ENCODE measurements at regions not wholly inside any gene's neighbourhood (a gene's known extent, or its start where the extent isn't known, plus 50 kb on each side); places are given as distances from the start of the nearest gene placed in this dataset.

DNA sequence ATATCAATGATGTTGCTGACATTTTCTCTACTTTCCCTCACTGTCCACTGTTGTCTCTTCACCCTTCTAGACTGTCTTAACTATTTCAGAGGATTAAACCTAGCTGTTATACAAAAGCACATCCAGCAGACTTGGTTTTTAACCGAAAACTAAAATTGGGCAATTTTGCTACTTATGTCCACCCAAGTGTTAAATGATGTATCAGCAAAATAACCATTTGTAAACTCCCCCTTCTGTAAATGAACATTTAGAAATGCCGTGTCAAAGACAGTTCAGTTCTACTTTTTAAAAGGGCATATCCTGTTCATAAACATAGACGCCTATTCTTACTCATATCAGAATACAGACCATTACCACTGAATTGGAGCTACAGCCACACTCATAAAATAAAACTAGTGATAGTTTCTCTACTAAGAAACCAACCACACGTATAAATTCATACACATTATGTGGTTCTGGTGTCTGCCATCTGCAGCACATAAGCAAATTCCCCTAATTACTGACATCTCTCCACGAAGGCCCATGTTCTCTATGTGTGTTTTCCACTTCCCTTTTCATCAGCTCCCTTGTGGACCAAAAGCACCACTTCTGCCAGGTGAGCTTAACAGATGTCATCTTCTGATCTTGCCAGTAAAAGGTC, 1091.8 kb downstream of the PCDH9 start:
- Histone ChIP-seq H3K27me3 (no peaks in the 10 kb centered on the region), H3K36me3 (no peaks in the 10 kb centered on the region), H3K27ac (no peak overlapping the region), H3K4me1 (ENCODE audit: low read depth) (no peaks in the 10 kb centered on the region), H3K4me3 (no peak overlapping the region), H3K9me3 (ENCODE audit: low read depth) (no peaks in the 10 kb centered on the region)
- TF ChIP-seq, protein P1, sequence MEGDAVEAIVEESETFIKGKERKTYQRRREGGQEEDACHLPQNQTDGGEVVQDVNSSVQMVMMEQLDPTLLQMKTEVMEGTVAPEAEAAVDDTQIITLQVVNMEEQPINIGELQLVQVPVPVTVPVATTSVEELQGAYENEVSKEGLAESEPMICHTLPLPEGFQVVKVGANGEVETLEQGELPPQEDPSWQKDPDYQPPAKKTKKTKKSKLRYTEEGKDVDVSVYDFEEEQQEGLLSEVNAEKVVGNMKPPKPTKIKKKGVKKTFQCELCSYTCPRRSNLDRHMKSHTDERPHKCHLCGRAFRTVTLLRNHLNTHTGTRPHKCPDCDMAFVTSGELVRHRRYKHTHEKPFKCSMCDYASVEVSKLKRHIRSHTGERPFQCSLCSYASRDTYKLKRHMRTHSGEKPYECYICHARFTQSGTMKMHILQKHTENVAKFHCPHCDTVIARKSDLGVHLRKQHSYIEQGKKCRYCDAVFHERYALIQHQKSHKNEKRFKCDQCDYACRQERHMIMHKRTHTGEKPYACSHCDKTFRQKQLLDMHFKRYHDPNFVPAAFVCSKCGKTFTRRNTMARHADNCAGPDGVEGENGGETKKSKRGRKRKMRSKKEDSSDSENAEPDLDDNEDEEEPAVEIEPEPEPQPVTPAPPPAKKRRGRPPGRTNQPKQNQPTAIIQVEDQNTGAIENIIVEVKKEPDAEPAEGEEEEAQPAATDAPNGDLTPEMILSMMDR (IDR thresholded peaks at IDR 0.05; ENCODE audit: low read depth, low read length): no peak
- no peak for DNase-seq (ENCODE audit: low read depth in 1 of 2, low spot score in 1 of 2)

DNA sequence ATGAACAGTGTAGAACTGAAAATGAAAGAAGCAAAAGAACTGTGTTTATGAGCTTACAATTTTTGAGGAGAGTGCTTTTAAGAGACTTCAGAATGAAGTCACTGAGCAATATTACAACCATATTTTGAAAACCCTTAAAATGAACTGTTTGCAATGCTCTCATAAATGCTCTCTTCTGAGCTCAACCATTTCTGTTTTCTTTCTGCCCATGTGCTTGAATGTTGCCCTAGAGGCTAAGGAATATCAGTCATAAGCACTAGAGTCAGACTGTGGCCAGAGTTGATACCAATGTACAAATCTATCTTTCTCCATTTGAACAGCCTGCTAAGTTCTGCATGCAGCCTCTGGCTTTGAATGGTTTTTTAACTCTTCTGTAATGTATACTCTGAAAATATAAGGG, 1092.8 kb downstream of the PCDH9 start:
- Histone ChIP-seq H3K4me1 (ENCODE audit: low read depth) (no peaks in the 10 kb centered on the region), H3K9me3 (ENCODE audit: low read depth) (no peaks in the 10 kb centered on the region), H3K4me3 (no peak overlapping the region), H3K36me3 (no peaks in the 10 kb centered on the region), H3K27me3 (no peaks in the 10 kb centered on the region), H3K27ac (no peak overlapping the region)
- DNase-seq (ENCODE audit: low read depth in 1 of 2, low spot score in 1 of 2): no peak
- TF ChIP-seq, protein P1 (IDR thresholded peaks at IDR 0.05; ENCODE audit: low read depth, low read length): no peak

DNA sequence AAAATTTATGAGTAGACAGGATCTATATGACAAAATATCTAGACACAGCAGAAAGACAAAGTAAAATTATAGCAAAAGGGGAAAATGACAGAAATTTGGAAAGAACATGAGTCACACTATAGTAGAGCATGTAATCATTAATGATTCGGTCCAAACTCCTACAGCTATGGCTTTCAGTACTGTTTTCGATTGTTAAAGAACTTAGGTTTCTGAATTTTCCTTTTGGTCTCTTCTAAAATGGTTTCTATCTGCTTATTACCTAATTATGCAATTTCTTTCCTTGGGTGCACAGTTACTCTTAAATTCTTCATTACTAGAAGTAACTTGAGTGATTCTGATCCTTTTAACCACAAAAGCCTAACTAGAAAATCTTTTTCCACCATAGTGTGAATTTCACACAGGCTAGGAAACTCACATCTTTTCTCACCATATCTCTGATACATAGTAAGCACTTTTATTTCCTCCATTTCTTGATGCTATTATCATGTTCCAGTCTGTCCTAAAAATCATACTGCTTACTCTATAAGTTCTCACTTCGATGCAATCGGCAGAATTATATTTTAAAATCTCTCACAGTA, 1101.4 kb downstream of the PCDH9 start:
- Histone ChIP-seq H3K27me3 (no peaks in the 10 kb centered on the region), H3K36me3 (no peaks in the 10 kb centered on the region), H3K4me3 (no peak overlapping the region), H3K27ac (no peak overlapping the region), H3K9me3 (ENCODE audit: low read depth) (no peaks in the 10 kb centered on the region), H3K4me1 (ENCODE audit: low read depth) (no peaks in the 10 kb centered on the region)
- TF ChIP-seq, protein P1 (IDR thresholded peaks at IDR 0.05; ENCODE audit: low read depth, low read length): no peak
- DNase-seq (ENCODE audit: low read depth in 1 of 2, low spot score in 1 of 2): no peak

DNA sequence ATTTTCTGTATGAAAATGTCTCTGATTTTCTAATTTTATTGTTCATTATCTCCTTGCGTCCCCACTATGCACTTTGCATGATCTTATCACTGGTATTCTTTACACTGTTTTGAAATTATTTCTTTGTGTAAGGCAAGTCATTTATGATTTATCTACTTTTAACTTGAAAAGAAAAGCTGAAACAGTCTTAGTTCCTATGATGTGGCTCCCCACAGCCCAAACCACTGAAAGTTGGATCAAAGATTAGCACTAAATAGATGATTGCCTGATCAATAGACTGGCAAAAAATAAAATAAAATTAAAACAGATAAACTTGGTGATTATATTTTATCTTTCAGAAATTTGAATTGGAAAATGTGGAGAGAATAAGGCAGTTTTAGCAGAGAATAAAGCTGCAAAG, 1101.9 kb downstream of the PCDH9 start:
- no peaks in the 10 kb centered on the region for H3K36me3 ChIP-seq
- no peak for DNase-seq (ENCODE audit: low read depth in 1 of 2, low spot score in 1 of 2)
- H3K27me3 ChIP-seq: no peaks in the 10 kb centered on the region
- H3K4me1 ChIP-seq (ENCODE audit: low read depth): no peaks in the 10 kb centered on the region
- TF ChIP-seq, protein P1 (IDR thresholded peaks at IDR 0.05; ENCODE audit: low read depth, low read length): no peak
- no peak overlapping the region for H3K27ac ChIP-seq
- no peaks in the 10 kb centered on the region for H3K9me3 ChIP-seq (ENCODE audit: low read depth)
- no peak overlapping the region for H3K4me3 ChIP-seq

DNA sequence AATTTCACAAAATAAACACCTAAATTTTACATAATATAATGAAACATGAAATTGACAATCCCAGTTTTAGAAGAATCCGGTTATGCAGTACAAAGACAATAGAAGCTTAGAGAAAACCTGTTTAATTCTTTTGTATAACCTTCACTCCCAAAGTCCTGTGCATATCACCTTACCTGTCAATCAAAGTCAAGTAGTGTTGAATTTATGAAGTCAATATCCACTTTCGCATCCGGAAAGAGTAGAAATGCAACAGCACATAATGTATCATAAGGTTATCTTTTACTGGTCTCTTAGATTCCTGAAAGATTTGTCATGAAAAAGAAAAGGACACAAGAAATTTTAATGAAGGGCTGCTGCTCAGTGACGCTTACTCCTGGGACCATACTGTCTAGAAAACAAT, 1112.6 kb downstream of the PCDH9 start:
- TF ChIP-seq, protein P1 (IDR thresholded peaks at IDR 0.05; ENCODE audit: low read depth, low read length): no peak
- Histone ChIP-seq H3K27ac (no peak overlapping the region), H3K4me1 (ENCODE audit: low read depth) (no peaks in the 10 kb centered on the region), H3K27me3 (no peaks in the 10 kb centered on the region), H3K9me3 (ENCODE audit: low read depth) (no peaks in the 10 kb centered on the region), H3K36me3 (no peaks in the 10 kb centered on the region), H3K4me3 (no peak overlapping the region)
- DNase-seq (ENCODE audit: low read depth in 1 of 2, low spot score in 1 of 2): no peak
